Chondrocyte (in vitro differentiated cells): ENCODE measurements at regions not wholly inside any gene's neighbourhood (a gene's known extent, or its start where the extent isn't known, plus 50 kb on each side); places are given as distances from the start of the nearest gene placed in this dataset.

Experiments used
- DNase-seq: peaks from one replicate; pipeline ENCODE4 v3.0.0; 2021; ENCODE audit warnings: mixed read lengths, low spot score
- H3K27ac Mint-ChIP-seq: one replicate; pipeline ENCODE4 v1.8.0; 2021; ENCODE audit warnings: mild to moderate bottlenecking, moderate library complexity, mixed read lengths; ENCODE audit not compliant: unreplicated experiment
- H3K27me3 Mint-ChIP-seq: 2 replicates; pipeline ENCODE4 v1.8.0; 2021; ENCODE audit warnings: low read depth, mixed read lengths
- H3K36me3 Mint-ChIP-seq: 2 replicates; pipeline ENCODE4 v1.8.0; 2021; ENCODE audit warnings: low read depth, mixed read lengths
- H3K4me1 Mint-ChIP-seq: 2 replicates; pipeline ENCODE4 v1.8.0; 2021; ENCODE audit warnings: low read depth, mild to moderate bottlenecking, mixed read lengths
- H3K4me3 Mint-ChIP-seq: one replicate; pipeline ENCODE4 v1.8.0; 2021; ENCODE audit warnings: mild to moderate bottlenecking, moderate library complexity, mixed read lengths; ENCODE audit not compliant: unreplicated experiment
- H3K9me3 Mint-ChIP-seq: 2 replicates; pipeline ENCODE4 v1.8.0; 2021; ENCODE audit warnings: low read depth, mixed read lengths
- TF ChIP-seq, protein P1 (sequence below): fragments of 200-600 bp; sonication (generic); IDR thresholded peaks from 2 replicates; pipeline ENCODE4 v1.5.0; 2021; ENCODE audit warnings: antibody characterized with exemption, mild to moderate bottlenecking, moderate library complexity

GRCh38 chr2:163453920-163454319 is 281.9 kb downstream of the FIGN start:
- H3K4me3 Mint-ChIP-seq = no peak overlapping the region
- H3K36me3 Mint-ChIP-seq = no peaks in the 10 kb centered on the region
- no peak overlapping the region for H3K27ac Mint-ChIP-seq
- TF ChIP-seq, protein P1, sequence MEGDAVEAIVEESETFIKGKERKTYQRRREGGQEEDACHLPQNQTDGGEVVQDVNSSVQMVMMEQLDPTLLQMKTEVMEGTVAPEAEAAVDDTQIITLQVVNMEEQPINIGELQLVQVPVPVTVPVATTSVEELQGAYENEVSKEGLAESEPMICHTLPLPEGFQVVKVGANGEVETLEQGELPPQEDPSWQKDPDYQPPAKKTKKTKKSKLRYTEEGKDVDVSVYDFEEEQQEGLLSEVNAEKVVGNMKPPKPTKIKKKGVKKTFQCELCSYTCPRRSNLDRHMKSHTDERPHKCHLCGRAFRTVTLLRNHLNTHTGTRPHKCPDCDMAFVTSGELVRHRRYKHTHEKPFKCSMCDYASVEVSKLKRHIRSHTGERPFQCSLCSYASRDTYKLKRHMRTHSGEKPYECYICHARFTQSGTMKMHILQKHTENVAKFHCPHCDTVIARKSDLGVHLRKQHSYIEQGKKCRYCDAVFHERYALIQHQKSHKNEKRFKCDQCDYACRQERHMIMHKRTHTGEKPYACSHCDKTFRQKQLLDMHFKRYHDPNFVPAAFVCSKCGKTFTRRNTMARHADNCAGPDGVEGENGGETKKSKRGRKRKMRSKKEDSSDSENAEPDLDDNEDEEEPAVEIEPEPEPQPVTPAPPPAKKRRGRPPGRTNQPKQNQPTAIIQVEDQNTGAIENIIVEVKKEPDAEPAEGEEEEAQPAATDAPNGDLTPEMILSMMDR = no peak
- H3K4me1 Mint-ChIP-seq = no peaks in the 10 kb centered on the region
- no peaks in the 10 kb centered on the region for H3K9me3 Mint-ChIP-seq
- no peaks in the 10 kb centered on the region for H3K27me3 Mint-ChIP-seq
- DNase-seq = no peak

DNA sequence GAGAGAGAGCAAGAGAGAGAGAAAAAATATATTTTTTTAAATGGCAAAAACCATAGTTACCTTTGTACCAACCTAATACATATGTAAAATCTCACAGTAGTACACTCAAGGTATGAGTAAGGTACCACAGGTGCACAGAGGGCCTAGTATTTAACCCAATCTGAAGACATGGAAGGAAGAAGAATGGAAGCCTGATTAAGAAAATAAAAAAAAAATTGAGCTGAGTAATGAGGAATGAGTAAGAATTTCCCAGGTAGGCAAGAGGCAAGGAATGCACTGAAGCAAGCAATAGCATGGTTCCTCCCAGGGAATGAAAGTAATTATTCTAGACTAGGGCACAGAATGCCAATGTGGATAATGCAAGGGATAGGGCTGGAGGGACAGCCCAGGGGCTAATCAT is 294.2 kb downstream of the FIGN start:
- TF ChIP-seq, protein P1 = no peak
- Mint-ChIP-seq H3K4me1 (no peaks in the 10 kb centered on the region), H3K27ac (no peak overlapping the region), H3K36me3 (no peaks in the 10 kb centered on the region), H3K9me3 (no peaks in the 10 kb centered on the region), H3K27me3 (no peaks in the 10 kb centered on the region), H3K4me3 (no peak overlapping the region)
- DNase-seq = no peak

DNA sequence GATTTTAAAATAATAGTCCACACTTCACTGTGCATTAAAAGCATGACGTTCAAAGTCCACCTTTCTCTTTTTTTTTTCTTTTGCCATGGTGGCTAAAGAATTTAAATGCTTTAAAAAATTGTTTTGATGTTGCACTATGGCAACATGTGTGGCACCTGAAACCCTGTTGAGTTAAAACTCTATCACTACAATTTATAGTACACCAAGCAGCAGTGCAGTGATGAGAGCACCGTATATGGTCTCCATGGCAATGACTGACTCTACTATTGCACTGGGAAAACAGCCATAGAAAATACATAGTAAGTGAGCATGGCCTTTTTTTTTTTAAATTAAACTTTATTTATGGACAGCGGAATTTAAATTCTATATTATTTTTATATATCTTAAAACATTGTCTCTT is 298.8 kb downstream of the FIGN start:
- H3K27me3 Mint-ChIP-seq = no peaks in the 10 kb centered on the region

GRCh38 chr2:163428187-163428586 is 307.6 kb downstream of the FIGN start:
- TF ChIP-seq, protein P1 = no peak
- H3K27ac Mint-ChIP-seq = no peak overlapping the region
- DNase-seq = no peak
- H3K4me3 Mint-ChIP-seq = no peak overlapping the region
- no peaks in the 10 kb centered on the region for H3K9me3 Mint-ChIP-seq
- H3K4me1 Mint-ChIP-seq = peaks cover 7% of the 10 kb centered on the region
- no peaks in the 10 kb centered on the region for H3K27me3 Mint-ChIP-seq
- H3K36me3 Mint-ChIP-seq = no peaks in the 10 kb centered on the region

More for the DNA sequence above, 298.8 kb downstream of the FIGN start:
- H3K4me1 Mint-ChIP-seq = no peaks in the 10 kb centered on the region
- no peaks in the 10 kb centered on the region for H3K36me3 Mint-ChIP-seq
- H3K27ac Mint-ChIP-seq = no peak overlapping the region
- H3K4me3 Mint-ChIP-seq = no peak overlapping the region
- no peaks in the 10 kb centered on the region for H3K9me3 Mint-ChIP-seq
- TF ChIP-seq, protein P1 = no peak
- DNase-seq = no peak

GRCh38 chr2:163420604-163421003 is 315.2 kb downstream of the FIGN start:
- TF ChIP-seq, protein P1 = no peak
- H3K4me3 Mint-ChIP-seq = no peak overlapping the region
- no peaks in the 10 kb centered on the region for H3K27me3 Mint-ChIP-seq
- DNase-seq = no peak
- no peaks in the 10 kb centered on the region for H3K4me1 Mint-ChIP-seq
- no peak overlapping the region for H3K27ac Mint-ChIP-seq
- H3K9me3 Mint-ChIP-seq = no peaks in the 10 kb centered on the region
- no peaks in the 10 kb centered on the region for H3K36me3 Mint-ChIP-seq
